PC-3 (cell line): ENCODE measurements at regions not wholly inside any gene's neighbourhood (a gene's known extent, or its start where the extent isn't known, plus 50 kb on each side); places are given as distances from the start of the nearest gene placed in this dataset.

Experiments
- EZH2 ChIP-seq: fragments of 300-600 bp; sonication (generic); IDR thresholded peaks from one replicate; pipeline ENCODE4 v1.6.1; 2017; ENCODE audit warnings: antibody characterized with exemption, mild to moderate bottlenecking, low read length; ENCODE audit not compliant: unreplicated experiment
- EZH2phosphoT487 ChIP-seq: fragments of 300-600 bp; sonication (generic); IDR thresholded peaks from 2 replicates; pipeline ENCODE4 v1.6.1; 2018; ENCODE audit warnings: mild to moderate bottlenecking, antibody characterized with exemption, low read length, borderline replicate concordance
- TF ChIP-seq, protein P1 (sequence below): fragments of 300-600 bp; sonication (generic); conservative IDR thresholded peaks from 2 replicates; pipeline ENCODE4 v1.5.1; 2017; ENCODE audit warnings: antibody characterized with exemption, low read depth, mild to moderate bottlenecking, low read length

DNA sequence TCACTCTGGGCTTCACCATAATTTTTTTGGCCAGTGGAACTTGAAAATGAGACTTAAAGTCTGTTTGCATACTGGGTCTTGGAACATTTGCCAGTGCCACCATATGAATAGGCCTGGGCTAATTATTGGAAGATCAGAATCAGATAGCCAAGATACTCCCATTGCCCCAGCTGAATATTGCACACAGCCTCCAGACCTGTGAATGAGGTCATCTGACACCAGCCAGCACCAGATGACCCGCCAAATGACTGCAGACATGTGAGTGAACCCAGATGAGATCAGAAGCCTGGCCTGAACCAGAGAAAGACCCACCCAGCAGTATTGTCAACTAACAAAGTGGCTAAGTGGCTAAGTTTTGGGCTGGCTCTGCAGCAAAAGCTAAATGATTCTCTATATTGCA lies 220.5 kb upstream of the MPDZ start:
- TF ChIP-seq, protein P1, sequence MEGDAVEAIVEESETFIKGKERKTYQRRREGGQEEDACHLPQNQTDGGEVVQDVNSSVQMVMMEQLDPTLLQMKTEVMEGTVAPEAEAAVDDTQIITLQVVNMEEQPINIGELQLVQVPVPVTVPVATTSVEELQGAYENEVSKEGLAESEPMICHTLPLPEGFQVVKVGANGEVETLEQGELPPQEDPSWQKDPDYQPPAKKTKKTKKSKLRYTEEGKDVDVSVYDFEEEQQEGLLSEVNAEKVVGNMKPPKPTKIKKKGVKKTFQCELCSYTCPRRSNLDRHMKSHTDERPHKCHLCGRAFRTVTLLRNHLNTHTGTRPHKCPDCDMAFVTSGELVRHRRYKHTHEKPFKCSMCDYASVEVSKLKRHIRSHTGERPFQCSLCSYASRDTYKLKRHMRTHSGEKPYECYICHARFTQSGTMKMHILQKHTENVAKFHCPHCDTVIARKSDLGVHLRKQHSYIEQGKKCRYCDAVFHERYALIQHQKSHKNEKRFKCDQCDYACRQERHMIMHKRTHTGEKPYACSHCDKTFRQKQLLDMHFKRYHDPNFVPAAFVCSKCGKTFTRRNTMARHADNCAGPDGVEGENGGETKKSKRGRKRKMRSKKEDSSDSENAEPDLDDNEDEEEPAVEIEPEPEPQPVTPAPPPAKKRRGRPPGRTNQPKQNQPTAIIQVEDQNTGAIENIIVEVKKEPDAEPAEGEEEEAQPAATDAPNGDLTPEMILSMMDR: no peak
- TF ChIP-seq EZH2 (no peak), EZH2phosphoT487 (no peak)
